PC-9 (cell line): ENCODE measurements at regions not wholly inside any gene's neighbourhood (a gene's known extent, or its start where the extent isn't known, plus 50 kb on each side); places are given as distances from the start of the nearest gene placed in this dataset.

ENCODE experiments used
- EZH2 ChIP-seq: fragments of 200-600 bp; sonication (generic); IDR thresholded peaks from 2 replicates; pipeline ENCODE4 v1.8.0; 2017; ENCODE audit warnings: antibody characterized with exemption, low read depth
- TF ChIP-seq, protein P1 (sequence below): fragments of 200-600 bp; sonication (generic); conservative IDR thresholded peaks from 2 replicates; pipeline ENCODE4 v1.6.1; 2017; ENCODE audit warnings: mixed run types, antibody characterized with exemption, mild to moderate bottlenecking, moderate library complexity

GRCh38 chr16:63057341-63057740, 1021.1 kb upstream of the CDH8 start:
- TF ChIP-seq, protein P1, sequence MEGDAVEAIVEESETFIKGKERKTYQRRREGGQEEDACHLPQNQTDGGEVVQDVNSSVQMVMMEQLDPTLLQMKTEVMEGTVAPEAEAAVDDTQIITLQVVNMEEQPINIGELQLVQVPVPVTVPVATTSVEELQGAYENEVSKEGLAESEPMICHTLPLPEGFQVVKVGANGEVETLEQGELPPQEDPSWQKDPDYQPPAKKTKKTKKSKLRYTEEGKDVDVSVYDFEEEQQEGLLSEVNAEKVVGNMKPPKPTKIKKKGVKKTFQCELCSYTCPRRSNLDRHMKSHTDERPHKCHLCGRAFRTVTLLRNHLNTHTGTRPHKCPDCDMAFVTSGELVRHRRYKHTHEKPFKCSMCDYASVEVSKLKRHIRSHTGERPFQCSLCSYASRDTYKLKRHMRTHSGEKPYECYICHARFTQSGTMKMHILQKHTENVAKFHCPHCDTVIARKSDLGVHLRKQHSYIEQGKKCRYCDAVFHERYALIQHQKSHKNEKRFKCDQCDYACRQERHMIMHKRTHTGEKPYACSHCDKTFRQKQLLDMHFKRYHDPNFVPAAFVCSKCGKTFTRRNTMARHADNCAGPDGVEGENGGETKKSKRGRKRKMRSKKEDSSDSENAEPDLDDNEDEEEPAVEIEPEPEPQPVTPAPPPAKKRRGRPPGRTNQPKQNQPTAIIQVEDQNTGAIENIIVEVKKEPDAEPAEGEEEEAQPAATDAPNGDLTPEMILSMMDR, result no peak
- TF ChIP-seq EZH2, result no peak
